ENCODE measurements at regions not wholly inside any gene's neighbourhood (a gene's known extent, or its start where the extent isn't known, plus 50 kb on each side); places are given as distances from the start of the nearest gene placed in this dataset.
"Not testable (repeated sequence)": the region's sequence is repeated elsewhere in the genome, so short reads cannot be mapped to it uniquely, and the experiment has no call there.

DNA sequence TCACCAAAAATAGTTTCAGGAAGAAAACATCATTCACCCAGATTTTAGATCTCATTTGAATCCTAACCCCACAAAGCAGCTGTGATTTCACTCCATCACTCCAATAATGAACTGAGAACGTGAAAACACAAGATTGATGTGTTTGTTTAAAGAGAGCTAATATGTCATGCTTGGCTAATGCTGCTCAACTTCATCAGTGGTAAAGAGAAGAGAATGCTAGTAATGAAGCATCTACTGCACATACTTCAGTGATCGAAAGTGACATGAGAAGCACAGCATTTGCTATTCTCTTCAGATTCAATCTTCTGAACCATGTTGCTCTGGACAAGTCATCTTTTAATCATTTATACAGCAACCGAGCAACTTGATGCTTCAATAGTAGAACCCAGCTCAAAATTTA, 874.7 kb downstream of the EFNA5 start:
- DNase-seq: no peak

DNA sequence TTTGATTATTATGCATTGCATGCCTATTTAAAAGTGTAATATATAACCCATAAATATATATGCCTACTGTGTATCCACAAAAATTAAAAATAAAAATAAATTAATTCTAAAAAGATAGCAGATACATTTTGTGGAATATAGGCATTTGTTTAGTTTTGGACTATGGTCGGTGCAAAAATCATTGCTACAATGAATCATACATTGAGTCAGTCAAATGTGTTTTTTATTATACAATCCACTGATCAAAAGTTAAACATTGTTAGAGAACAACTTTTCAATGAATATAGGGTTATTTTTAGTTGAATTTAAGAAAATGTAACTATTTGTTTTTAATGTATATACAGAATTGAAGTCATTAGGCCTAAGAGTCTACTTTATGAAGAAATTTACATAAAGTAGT, 885.9 kb downstream of the EFNA5 start:
- DNase-seq: peak; percentile 13

DNA sequence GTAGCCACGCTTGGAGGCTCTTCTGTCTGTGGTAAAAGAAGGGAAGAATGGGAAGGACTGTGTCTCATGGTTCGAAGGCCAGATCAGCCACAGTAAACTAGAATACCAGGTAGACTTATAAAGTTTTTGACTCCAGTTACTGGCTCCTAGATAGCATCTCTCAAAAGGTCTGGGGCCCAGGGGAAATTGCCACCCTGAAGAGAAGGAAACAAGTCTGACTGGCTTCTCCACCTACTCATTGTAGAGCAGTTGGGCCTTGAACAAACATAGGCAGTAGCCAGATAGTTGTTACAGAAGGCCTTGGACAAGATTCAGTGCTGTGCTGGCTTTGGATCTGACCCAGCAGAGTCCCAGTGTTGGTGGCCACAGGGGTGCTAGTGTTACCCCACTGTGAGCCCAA, 890.4 kb downstream of the EFNA5 start:
- DNase-seq: no peak

DNA sequence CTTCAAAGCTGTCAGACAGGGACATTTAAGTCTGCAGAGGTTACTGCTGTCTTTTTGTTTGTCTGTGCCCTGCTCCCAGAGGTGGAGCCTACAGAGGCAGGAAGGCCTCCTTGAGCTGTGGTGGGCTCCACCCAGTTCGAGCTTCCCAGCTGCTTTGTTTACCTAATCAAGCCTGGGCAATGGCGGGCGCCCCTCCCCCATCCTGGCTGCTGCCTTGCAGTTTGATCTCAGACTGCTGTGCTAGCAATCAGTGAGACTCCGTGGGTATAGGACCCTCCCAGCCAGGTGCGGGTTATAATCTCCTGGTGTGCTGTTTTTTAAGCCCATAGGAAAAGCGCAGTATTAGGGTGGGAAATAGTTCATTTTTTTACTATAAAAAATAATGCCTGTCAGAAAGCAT, 894.2 kb downstream of the EFNA5 start:
- not testable (repeated sequence) for DNase-seq

DNA sequence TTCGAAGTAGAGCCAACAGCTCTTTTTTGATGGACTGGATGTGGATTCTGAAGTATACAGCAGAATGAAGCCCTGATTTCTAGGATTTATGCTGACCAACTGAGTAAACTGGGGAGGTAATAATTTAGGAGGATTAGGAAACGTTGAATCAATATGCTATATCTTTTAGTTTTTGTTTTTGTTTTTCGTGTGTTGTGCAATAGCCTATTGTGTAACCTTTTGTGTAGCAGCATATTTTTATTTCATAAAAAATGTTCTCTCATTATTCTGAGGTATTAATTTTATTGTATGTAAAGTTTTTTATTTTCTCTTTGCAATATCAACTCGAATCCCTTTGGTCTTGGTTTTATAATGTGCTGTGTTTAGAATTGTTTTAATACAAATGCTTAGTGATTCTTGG, 902.3 kb downstream of the EFNA5 start:
- DNase-seq: no peak

DNA sequence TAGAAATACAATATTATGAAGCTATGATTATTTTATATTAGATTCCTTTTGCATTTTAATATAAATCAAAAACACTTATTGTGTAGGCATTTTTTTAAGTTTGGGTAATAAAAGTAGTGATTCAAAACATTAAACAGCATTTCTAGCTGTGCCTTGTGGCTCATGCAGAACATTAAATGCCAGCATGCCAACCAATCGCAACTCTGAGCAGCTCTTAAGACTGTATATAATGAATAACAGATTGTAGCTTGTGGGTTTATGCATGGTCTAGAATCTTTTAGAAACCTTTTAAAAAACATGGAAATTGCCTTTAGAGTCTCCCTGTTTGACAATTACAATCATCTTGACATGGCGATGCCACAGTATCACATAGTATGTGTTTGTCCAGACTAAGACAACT, 903.8 kb downstream of the EFNA5 start:
- peak; percentile 37 for DNase-seq

DNA sequence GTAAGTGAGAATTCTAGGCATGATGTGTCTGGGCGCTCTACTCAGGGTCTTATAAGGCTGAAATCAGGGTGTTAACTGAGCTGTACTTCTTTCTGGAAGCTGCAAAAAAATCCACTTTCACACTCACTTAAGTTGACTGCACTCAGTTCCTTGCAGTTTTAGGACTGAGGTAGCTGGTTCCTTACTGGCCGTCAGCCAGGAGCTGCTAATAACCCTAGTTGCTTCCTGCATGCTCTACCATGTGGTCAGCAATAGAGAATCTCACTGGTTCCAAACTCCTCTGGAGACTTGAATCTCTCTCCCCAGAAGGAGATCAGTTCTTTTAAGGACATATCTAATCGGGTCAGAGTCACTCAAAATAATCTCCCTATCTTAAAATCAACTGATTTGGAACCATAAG, 911.2 kb downstream of the EFNA5 start:
- DNase-seq: peak; percentile 52

DNA sequence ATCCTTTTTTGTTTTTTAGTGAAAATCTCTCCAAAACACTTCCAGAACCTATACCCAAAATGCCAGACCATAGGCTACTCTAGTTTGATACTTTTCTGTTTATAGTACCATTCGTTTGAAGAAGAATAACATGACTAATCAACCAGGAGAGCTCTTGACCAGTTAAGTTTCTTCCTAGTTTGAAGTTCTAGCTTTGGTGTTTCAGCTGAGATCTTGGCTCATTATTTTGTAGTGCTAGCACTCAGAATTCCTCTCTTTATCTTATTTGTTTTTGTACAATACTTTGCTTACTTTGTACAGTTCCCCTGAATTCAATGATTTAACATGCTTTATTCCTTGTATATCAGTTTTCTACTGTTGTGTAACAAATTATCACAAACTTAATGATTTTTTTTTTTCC, 911.6 kb downstream of the EFNA5 start:
- DNase-seq: no peak

DNA sequence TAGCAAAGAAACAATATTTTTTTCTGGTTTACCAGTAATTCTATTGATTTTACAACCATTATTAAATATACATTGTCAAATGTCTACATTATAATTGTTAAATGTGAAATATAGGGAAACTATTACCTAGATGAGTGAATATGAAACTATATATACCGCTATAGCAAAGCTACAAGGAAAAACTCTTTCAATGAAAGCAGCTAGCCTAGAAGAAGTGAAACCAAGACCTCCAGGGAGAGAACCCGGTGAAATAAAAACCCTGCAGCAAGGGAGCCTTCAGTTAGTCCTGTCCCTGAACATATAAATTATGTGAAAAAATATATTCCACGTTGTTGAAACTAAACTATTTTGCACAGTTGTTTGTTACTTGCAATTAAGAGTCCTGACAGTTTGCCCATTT, 913.1 kb downstream of the EFNA5 start:
- DNase-seq: no peak

DNA sequence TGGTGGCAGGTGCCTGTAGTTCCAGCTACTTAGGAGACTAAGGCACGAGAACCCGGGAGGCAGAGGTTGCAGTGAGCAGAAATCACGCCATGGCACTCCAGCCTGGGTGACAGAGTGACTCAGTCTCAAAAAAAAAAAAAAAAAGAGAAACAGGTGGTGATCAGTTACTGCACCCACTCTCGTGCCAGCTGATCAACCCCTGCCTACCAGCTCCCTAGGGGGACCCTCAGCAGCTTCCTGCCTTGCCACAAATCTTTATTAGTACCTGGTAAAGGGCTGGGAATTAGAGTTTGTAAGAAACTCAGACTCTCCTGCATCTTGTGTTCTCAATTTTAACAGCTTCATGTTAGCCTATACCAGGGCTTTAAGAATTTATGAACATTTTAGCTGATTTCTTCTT, 914.9 kb downstream of the EFNA5 start:
- no peak for DNase-seq

DNA sequence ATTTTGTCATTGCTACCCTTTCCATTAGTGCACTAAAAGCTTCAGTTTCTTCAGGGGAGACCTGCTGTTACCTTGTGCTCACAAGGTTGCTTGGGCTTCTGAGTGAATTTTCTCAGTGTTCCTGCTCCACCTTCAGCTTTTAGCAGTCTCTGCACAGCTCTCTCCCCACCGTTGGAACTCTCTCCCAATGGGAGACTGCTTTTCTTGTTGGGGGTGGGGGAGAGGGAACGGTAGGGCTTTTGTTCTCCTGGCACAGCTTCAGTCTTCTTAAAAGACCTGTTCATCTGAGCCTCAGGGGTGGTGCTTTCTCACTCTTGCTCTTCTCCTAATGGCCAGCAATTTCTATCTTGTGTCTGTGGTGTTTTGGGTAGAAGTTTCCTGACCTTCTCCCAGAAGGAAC, 915.7 kb downstream of the EFNA5 start:
- DNase-seq: no peak

DNA sequence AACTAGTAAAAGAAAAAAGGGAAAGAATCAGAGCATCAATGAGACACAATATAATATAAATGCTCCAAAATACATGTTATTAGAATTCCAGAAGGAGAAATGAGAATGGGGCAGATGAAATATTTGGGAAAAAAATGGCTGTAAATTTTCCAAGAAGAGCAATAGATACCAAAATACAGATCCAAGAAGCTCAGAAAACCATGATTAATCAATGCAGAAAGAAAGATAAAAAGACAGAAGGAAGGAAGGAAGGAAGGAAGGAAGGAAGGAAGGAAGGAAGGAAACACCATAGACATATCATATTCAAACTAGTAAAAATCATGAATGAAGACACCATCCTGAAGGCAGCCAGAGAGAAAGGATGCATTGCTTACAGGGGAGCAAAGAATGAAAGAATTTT, 920.9 kb downstream of the EFNA5 start:
- no peak for DNase-seq

DNA sequence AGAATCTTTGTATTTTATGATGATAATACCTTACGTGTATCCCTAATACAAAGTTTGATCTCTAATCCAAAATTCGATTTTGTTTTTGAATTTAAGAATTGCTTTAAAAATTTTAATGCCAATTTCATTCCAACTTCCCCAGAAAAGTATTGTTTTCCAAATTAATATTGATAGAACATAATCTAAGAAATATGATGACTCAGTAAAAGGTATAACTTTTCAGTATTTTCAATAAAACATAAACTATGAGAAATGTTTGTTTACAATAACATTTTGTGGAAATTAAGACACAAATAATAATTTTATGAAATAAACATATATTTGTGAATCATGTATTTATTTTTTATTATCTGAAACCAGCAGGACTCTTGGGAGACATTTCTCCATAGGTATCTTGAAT, 931.6 kb downstream of the EFNA5 start:
- no peak for DNase-seq

DNA sequence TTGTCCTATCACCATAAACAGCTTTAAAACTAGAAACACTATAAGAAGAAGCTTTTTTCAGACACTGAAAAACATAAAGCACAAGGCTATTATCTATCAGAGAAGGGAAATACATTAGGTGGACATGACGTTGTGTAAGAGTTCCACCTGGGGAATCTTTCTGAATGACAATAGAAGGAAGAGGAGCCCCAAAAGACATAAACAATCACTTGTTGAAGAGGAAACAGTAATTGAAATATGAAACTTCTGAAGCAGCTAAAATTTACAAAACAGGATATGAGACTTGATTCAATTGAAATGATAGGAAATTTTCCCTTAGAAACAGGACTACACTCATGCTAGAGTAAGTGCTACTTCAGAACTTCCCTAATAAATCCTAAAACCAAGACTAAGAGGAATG, 933.6 kb downstream of the EFNA5 start:
- DNase-seq: no peak

DNA sequence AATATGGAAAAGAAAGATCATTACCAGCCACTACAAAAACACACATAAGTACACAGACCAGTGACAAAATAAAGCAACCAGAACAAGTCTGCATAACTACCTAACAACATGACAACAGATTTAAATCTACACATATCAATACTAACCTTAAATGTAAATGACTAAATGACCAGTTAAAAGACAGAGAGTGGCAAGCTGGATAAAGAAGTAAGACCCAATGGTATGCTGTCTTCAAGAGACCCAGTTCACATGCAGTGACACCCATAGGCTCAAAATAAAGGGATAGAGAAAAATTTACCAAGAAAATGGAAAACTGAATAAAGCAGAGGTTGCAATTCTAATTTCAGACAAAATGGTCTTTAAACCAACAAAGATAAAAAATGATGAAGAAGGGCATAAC, 938.1 kb downstream of the EFNA5 start:
- no peak for DNase-seq

DNA sequence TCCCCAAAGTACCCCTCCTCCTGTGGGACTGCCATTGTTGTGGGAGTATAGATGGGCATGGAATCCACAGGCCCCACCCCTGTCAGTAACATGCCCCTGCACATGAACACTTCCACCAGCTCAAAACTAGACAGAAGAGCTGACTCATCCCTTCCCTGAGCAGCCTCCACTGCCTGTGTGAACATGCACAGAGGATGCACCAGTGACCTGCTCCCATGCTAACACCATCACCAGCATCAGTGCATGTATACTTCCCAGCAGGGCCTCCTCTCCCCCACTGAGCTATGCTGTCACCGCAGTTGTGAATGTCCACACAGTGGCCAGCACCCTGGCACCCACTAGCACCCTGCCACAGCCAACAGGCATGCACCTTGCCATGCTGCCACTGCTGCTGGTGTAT, 939.8 kb downstream of the EFNA5 start:
- DNase-seq: no peak

DNA sequence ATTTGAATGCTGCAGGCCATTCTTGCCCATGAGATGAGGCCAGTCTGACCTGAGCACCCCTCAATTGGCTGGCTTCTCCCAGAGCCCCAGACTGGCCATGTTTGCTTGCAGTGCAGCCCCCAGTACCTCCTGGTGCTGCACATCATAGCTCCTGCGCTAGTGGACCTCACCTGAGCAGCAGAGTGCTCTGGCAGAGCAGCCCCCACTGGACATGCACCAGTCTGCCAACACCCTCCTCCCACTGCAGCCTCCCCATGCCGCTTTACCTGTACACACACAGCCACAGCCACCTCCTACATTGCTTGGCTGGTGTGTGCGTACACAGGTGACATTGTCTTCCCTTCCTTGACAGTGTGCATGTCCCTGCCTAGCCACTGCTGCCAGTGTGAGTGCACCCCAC, 940.2 kb downstream of the EFNA5 start:
- DNase-seq: no peak

DNA sequence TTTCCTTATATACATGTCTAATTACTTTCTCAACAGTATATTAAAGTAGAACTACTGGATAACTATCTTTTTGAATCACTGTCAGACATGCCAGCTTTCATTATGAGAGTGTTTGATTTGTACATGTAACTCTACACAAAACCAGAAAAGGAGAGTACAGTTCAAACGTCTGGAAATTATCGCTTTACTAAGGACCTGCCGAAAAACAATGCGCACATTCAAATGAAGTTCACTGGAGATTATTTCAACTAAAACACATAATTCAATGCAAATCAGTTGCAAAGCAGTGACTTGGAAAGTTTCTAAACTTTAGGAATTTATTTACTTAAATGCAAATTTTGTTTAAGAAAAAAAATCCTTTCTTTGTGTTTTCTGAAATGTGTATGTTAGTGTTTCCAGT, 942.5 kb downstream of the EFNA5 start:
- DNase-seq: no peak

DNA sequence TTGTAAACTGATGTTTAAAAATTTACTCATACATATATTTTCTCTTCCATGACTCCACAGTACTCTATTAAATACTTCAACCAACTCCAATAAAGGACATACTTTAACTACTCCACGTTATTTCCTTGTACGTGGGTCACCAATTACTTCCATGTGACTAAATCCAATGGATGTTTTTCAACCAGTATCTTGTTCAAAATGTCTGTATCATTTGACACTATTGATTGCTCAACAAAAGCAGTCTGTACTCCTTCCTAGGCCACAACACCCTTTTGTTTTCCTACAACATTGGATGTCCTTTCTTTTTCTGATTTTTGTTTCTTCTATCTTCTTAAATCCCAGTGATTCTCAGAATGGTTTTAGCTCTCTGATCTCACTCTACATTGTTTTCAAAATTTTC, 943.7 kb downstream of the EFNA5 start:
- no peak for DNase-seq

DNA sequence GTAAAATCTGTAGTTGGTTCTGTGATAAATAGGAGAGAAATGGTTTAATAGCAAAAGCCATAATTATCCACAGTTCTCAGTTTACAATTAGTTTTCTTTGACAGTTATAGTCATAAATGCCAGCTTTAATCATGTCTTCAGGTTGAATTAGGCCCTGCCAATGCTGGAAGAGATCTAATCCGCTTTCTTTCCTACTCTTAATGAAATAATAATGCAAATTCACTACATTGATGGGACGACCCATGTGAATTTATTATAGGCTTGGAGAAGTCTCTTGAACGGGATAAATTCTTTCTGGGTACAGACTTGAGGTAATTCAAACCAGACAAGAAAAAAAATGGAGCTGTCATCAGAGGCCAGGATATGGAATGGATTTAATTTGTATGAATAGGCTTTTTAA, 950.4 kb downstream of the EFNA5 start:
- DNase-seq: peak; percentile 0

DNA sequence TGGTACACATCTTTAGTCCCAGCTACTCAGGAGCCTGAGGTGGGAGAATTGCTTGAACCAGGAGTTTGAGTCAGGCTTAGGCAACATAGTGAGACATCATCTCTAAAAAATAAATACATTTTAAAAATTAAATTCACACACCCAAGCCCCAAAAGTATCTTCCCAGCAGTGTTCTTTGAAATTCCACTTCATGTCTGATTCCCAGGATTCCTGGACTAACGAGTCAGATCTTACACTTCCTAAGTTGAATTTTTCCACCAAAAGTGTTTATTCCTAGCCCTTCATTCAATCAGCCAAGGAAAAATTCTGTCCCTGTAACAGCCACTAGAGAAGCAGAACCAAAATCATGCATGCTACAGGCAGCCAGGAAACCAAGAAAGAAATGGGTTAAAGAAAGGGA, 970.9 kb downstream of the EFNA5 start:
- peak; percentile 27 for DNase-seq

DNA sequence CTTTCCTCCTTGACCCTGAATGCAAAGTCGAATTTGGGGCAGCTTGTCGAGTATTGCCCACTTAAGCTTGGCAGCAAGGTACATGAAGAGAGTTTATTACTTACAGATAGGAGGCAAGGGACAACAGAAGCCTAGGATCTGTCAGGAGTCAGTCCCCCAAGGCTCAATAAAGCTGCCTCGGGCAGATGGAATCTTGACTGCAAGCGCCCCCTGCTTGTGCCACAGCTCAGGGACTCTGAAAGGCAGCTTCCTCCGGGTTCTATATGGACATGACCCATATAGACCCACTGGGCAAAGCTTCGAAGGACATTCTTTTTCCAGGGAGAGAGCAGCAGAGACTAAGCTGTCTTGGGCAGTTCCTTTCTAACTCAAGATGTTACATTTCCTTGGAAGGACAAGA, 971.5 kb downstream of the EFNA5 start:
- DNase-seq: no peak

DNA sequence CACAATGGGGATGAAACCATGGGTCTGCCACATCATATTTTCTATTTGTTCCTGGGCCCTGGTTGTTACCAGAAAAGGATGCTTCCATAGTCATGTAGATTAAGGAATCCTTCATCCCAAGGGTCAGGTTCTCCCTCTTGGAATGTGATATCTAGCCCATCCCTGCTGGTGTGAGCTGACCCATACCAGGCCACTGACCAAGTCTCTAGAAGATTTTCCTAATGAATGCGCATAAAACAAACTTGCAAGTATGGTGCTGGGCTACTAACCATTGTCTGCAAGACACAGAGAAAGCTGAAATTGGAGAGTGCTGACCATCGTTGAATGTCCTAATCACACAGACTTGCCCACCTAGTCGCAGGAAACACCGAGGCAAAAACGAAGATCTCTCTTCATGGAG, 972.6 kb downstream of the EFNA5 start:
- no peak for DNase-seq

DNA sequence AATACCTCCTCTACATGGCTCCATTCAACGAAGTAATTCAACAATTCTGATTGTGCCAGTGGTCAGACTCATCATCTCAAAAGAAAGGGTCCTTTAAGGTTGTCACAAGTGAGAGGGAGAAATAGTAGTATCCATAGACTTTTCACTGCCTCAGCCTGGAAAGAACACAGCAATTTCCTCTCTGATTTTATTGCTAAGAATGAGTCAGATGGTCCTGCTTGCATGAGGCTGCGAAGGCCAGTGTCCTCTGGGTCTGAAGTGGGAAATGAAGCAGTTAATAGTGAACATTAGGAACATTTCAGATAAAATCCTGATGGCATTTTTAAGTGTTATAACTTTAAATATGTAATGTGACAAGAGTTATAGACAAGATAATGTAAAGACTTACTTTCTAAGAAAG, 979.0 kb downstream of the EFNA5 start:
- peak; percentile 1 for DNase-seq

DNA sequence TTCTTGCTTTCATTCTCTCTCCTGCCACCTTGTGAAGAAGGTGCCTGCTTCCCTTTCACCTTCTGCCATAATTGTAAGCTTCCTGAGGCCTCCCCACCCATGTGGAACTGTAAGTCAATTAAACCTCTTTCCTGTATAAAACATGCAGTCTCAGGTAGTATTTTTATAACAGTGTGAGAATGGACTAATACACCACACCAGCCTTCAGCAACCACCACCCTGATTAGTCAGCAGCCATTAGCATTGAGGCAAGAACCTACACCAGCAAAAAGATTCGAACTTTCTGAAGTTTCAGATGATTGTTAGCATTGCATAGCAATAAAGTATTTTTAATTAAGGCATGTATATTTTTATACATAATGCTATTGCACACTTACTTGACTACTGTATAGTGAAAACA, 980.2 kb downstream of the EFNA5 start:
- no peak for DNase-seq

DNA sequence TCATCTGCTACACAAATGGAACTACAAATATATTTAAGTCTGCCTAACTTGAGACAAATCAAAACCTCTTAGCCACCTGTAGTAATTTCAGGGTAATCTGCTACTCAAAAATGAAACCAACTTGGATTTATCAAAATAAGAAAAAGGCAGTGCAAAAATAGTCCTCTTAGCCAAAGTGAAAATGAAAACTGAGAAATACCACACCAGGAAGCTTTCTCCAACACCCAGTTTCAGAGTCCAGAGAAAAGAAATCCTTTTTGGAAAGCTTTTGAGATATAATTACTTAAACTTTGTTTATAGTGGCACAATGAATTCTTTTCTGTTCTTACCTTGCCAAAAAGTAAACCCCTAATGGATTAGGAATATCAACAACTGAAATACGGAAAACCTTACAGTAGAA, 990.4 kb downstream of the EFNA5 start:
- DNase-seq: no peak

Measured in fibroblast of skin of abdomen (primary cell).